Urothelium cell line (cell line): ENCODE measurements at regions not wholly inside any gene's neighbourhood (a gene's known extent, or its start where the extent isn't known, plus 50 kb on each side); places are given as distances from the start of the nearest gene placed in this dataset.

Source experiments
- DNase-seq: peaks from one replicate; pipeline ENCODE4 v3.0.0; 2011; ENCODE audit warnings: low spot score, mixed read lengths
- FAIRE-seq: peaks from 2 replicates; lab custom pipeline; 2011; peaks lifted over from hg19 to GRCh38; lab: Jason Lieb, UNC

DNA sequence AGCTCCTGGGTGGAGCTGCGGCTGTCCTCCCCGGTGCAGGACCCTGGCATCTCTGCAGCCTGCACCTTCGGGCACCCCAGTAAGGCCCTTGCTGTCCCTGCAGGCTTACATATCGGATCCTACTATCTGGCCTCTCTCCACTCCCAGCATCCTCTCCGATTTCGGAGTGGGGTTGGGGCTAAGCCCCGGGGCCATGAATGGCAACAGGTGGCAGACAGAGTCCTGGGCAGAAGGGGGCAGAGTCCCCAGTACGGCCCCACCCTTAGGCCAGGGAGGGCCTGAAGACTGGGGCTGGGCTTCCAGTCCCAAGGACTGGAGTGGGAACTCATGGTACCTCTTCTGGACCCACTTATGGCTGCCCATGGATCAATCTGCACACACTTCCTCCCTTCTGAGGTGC is 180.4 kb upstream of the MC4R start:
- FAIRE-seq (no peak), DNase-seq (no peak)

DNA sequence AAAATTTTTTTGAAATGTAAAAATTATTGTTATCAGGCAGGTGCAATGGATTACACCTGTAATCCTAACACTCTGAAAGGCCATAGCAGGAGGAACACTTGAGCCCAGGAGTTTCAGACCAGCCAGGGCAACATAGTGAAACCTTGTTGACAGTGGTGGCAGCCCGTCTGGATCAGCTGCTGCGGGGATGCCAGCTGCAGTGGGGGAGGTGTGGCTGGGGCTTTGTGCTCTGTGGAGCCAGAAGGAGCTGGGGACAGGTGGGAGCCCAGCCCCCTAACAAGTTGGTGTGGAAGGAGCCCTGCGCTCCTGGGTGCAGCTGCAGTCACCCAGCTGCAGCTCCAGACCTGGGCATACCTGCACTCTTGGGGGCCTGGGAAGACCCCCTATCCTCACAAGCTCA is 182.4 kb upstream of the MC4R start:
- FAIRE-seq (no peak), DNase-seq (no peak)

DNA sequence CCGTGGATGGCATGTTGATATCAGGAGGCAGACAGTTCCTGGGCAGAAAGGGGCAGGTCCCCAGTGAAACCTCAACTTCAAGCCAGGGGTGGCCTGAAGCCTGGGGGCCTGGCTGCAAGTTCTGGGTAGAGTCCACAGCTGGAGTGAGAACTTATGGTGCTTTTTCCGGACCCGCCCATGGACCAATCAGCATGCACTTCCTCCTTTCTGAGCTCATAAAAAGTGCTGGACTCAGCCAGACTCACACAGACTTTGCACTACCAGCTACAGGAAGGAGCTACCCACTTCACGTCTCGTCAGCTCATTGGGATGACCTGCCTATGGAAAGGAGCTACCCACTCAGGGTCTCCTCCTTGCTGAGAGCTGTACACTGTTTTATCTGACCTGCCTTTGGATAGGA is 183.1 kb upstream of the MC4R start:
- DNase-seq (no peak), FAIRE-seq (no peak)

DNA sequence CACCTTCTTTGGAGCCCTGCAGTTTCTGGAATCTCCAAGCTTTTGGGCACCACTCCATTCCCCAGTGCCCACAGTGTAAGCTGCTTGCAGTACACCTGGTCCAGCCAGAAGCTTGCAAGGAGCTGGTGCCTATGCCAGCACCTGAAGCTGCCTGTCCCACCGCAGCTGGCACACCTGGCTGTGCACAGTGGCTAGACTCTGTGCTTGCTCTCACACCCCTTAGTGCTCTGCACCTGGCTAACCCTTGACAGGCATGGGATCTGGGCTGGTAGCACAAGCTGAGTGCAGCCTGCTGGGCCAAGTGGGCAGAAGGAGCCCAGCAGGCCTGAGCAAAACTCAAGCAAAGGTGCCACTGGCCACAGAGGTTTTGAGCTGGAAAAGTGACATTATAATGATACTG is 183.8 kb upstream of the MC4R start:
- FAIRE-seq (no peak), DNase-seq (no peak)

DNA sequence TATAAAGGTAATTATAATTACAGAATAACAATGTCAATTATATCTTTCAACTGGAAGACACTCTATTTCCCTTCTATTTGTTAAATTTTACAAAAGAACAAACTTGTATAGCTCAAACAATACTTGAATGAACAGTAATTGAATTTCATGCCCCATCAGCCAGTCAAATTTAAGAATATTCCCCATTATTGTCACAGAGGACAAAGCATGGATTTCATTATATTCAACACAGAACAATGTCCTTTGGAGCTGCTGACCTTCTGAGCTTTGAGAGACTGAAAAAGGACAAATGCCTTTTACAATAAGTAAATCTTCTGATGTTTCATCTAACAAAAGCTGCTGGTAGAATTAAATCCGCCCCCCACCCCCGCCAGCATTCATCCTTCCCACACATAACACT is 187.5 kb upstream of the MC4R start:
- FAIRE-seq (no peak), DNase-seq (no peak)

DNA sequence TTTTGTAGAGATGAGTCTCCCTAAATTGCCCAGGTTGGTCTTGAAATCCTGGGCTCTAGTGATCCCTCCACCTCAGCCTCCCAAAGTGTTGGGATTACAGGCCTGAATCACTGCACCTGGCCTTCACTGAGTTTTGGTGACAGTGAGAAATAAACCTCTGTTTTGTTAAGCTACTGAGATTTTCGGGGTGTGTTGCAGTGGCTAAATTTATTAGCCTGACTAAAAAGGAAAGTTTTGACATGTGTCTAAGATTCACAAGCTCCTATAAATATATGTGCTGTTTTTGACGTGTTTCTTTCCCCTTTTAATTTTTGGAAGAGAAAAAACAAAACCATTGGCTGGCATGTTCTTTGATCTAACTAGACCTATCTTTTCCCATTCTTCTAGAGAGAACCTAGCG is 190.5 kb upstream of the MC4R start:
- FAIRE-seq = no peak
- DNase-seq = no peak

DNA sequence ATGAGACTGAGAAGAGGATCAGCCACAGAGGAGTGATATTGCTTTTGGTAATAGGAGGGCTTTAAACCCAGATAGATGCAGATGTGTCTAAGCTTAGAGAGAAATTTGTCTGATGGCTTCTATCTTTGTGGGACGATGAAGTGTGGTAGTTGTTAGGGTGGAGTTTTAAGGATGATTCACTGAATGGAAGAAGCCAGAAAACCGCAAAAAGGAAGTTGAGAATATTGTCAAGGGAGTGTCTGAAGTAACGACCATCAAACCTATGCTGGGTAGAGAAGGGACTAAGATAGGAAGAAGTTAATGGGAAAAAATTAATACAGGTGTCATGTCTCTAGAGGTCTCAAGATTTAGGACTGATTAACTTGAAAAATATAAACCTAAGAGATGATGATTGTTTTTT is 195.6 kb upstream of the MC4R start:
- FAIRE-seq (no peak), DNase-seq (no peak)

DNA sequence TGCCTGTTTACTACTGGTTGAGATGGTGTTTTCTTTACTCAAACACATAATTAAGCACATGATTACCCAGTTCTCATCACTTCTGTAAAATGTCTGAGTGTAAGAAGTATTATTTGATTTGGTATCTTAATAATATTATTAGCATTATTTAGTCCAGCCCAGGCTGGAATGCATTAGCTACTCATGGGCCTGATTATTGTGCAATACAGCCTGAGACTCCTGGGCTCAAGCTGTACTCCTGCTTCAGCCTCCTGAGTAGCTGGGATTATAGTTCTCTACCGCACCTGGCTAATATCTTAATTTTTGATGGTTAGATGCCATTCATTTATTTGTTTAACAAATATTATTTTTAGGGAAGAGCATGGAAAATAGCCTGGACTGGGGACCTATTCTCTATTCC is 197.6 kb upstream of the MC4R start:
- DNase-seq (no peak), FAIRE-seq (no peak)

DNA sequence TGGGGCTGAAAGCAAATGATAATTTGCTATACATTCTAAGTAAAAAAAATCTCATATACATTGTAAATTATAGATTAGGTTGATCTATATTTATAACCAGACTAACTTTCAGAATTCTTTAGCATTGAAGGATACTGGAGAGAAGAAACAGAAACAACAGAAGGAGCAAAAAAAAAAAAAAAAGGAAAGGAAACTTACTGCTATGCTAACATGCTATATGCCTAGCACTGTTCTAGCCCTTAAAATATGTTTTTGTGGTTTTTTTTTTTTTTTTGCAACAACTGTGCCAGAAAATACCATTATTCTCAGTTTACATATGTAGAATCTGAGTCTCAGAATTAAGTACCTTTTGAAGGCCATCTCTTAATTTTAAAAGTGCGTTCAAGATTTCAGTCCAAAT is 204.9 kb upstream of the MC4R start:
- no peak for FAIRE-seq

DNA sequence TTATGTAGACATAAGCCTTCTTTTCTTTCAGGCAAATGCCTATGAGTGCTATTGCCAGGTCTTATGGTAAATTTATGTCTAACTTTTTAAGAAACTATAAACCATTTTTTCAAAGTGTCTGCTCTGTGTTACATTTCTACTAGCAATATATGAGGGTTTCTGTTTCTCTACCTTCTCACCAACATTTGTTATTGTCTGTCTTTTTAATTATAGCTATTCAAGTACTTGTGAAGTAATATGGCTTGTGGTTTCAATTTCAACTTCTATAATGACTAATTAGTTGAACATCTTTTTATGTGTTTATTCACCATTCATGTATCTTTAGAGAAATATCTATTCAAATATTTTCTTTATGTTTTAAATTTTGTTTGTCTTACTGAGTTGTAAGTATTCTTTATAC is 213.1 kb upstream of the MC4R start:
- FAIRE-seq (no peak), DNase-seq (no peak)

More for the DNA sequence above, 204.9 kb upstream of the MC4R start:
- DNase-seq = no peak

DNA sequence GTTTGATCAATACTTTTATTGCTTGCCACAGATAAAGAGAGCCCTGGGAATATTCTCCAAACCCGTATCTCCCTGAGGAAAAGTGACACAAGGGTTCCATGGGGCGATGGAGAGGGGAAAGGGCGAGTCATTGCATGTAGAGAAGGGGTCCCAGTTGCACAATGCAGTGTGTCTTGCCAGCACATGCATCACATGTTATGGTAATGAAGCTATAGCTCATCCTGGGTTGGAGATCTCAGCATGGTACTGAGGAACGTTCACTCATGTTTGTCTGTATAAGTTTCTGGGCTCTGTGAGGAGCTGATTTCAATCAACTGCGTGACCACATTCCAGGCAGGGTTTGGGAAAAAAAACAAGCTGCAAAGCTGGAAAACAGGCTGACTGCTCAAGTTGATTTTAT is 220.7 kb upstream of the MC4R start:
- DNase-seq (no peak), FAIRE-seq (no peak)

DNA sequence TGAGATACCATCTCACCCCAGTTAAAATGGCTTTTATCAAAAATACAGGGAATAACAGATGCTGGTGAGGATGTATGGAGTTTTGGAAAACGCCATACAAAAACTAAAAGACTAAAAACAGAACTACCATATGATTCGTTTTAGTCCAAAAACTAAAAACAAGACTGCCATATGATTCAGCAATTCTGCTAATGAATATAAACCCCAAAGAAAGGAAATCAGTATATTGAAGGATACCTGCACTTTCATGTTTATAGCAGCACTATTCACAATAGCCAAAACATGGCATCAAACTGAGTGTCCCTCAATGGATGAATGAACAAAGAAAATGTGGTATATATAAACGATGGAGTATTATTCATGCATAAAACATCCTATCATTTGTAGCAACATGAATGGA is 224.4 kb upstream of the MC4R start:
- no peak for DNase-seq
- no peak for FAIRE-seq

DNA sequence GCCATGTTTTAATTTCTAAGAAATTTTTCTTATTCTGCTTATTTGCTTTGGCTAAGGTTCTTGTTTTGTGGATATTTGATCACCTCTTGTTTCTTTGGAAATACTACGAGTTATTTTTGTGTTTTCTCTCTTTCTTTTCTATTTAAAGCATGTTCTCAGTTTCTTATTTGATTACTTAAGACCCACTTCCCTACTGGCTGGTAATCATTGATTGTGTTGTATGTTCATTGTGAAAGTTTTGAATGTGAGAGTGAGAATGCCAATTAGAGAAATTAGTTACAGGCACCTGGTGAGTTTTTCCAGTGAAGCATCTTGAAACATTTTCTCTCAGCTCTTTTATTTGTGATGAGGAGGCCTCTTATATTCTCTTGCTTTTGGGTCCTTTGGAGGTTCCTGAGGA is 226.7 kb upstream of the MC4R start:
- DNase-seq = no peak
- FAIRE-seq = no peak

DNA sequence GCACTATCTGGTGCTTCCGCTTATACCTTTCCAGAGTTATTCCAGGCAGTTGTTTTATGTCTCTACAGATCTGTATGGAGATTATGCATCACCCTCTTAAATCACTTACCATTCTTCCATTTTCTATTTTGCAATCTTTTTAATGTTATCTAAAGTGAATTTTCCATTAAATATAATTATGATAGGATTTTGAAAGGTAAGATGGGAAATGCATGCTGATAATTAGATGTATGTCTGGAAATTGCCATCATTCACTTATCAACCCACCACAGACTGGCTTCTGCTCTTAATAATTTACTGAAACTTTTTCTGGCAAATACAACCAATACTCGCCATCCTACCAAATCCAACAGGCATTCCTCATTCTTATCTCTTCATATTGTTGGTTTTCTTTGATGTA is 227.4 kb upstream of the MC4R start:
- DNase-seq (no peak), FAIRE-seq (no peak)

DNA sequence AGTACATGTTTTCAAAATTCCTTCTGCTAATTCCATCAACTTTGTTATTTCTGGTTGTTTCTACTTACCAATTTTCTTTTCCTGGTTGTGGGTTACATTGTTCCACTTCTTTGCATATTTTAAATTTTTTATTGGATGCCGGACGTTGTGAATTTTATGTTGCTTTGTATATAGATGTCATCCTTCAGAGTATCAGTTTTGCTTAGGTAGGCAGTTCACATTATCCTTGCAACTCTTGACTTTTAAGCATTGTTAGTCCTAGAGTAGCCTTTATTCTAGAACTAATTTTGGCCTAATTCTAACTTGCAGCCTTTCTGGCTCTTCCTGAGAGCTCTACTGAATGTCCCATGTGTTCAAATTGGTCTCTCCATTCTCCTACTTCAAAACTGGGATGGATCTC is 228.7 kb upstream of the MC4R start:
- no peak for FAIRE-seq
- DNase-seq = no peak

DNA sequence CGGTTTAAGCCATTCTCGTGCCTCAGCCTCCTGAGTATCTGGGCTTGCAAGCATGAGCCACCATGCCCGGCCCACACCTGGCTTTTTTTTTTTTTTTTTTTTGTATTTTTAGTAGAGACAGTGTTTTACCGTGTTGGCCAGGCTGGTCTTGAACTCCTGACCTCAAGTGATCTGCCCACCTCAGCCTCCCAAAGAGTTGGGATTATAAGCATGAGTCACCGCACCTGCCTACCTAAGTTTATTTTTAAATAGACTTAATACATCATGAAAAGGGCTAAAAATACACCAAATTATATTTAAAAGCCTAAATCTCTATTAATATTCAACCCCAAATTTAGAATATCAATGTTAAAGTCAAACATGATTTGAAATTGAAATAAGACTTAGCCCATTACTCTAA is 250.8 kb upstream of the MC4R start:
- DNase-seq (no peak), FAIRE-seq (no peak)

DNA sequence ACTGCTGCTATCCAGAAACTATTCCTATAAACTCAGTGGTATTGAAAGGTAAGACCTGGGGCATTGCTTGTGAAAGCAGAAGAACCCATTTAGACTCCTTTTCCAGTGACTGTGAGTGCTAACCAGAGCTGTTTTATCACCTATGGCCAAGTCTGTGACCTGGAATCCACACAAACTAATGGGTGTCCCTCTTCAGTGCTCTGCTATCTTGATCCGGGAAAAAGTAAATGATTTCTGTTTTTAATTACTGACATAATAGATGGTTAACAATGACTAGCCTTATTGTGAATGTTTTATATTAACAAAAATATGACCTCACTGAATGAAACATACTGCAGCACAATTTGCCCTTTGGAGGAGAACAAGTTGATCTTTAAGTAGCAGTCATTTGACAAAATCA is 251.6 kb upstream of the MC4R start:
- no peak for FAIRE-seq

DNA sequence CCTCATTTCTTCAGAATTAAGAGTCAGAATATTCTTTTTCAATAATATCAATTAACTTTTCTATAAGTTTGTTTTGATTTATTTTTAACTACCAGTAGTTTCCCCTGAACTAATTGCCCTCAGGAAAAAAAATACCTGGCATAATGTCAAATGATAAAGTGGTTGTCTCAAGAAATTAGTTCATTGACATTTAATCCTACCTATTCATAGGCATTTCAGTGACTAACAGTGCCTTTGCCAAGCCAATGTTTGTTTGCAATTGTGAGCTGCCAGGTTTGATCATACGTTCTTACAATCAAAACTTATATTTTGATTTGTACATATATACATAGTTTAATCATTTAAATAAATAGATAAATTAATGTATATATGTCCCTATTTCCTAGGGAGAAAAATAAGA is 267.3 kb upstream of the MC4R start:
- DNase-seq = no peak
- no peak for FAIRE-seq

More for the DNA sequence above, 251.6 kb upstream of the MC4R start:
- no peak for DNase-seq

DNA sequence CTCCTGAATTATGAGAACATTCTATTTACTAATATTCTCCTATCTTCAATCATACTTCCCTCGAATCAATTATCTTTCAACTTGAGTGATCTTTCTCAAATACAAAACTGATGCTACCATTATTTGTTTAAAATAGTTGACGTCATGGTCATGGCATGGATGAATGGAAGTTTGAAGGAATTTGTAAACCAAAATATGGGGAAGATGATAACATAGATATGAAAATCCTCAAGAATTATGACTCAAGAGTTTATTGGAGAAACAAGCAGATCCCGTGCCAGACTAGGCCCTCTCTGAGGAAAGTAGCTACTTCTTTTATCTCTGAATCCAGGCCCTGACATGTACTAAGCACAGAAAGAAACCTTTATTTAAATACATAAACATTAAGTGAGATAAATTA is 270.4 kb upstream of the MC4R start:
- FAIRE-seq (no peak), DNase-seq (no peak)

DNA sequence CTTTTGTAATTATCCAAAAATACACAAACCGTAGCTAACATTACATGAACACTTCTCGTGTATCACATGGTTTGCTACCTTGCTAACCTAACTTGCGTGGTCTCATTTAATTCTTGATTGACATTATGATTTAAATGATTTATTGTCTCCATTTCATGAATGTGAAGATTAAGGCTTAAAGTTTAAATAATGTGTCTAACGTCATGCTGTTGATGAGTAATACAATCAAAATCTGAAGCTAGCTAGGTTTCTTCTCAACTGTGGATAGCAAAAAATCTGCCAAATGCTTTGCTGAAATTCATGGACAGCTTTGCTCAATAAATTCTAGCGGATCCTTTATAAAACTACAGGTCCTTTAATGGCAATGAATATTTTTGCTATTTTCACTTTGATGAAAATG is 274.1 kb upstream of the MC4R start:
- FAIRE-seq (no peak), DNase-seq (no peak)

DNA sequence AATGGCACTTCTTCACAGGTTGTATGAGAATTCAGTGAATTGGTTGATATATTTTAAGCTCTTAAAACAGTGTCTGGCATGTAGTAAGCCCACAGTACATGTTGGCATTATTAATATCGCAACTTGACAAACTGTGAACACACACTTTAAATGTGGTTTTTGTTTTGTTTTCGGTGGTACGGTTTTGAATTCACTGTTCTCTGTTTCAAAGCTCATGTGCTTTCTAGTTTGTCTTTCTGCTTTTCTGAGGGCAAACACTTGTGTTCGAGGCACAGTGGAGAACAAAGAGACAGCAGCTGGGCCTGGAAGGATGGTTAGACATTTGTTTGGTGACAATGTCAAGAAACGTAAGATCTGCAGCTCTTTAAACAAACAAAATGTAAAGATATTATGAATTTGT is 276.5 kb upstream of the MC4R start:
- FAIRE-seq = no peak
- no peak for DNase-seq

DNA sequence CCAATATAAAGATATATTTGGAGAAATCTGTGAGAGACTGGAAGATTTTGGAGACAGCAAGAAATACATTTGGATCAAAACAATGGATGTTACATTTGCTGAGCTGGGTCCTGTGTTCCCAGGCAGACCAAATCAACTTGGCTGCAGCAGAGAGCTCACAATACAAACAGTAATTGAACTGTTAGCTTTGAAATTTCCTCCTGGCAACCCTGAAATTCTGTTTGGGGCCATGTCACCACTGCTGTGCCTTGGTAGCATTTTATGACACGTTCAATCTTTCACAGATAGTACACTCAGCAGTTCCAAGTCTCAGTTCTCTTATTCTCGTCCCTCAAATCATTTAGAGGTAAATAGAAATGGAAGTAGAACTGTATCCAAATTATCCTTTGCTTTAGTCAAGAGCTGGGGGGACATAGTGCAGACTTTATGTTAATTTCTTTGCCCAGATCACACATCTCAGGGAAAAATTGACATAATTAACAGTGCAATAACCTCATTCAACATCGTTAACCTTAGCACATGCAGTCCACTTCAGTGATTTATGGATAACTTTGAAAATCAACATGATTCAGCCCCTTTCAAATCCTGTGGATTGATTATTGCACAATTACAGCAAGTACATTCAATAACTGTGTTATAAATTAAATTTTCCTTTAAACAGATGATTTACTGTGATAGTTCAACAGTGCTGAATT is 277.4 kb upstream of the MC4R start:
- DNase-seq (no peak), FAIRE-seq (no peak)

DNA sequence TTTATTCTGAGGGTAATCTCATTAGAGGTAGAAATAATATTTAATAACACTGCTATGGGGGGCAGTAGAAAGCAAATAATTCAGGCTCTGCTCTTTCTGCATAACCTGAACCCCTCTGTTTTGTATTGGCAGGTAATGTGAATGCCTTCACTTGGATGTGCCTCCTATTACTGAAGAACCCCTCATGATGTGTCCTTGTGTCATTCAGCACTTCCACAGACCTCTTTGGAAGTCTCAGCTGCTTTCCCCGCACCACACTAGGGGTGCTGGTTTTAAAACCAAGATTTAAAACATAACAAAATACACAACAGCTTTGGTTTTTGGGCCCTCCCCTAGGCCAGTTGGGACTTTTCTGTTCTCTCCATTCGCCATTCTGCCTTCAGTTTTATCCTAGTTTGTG is 281.7 kb upstream of the MC4R start:
- no peak for FAIRE-seq
- DNase-seq = no peak

DNA sequence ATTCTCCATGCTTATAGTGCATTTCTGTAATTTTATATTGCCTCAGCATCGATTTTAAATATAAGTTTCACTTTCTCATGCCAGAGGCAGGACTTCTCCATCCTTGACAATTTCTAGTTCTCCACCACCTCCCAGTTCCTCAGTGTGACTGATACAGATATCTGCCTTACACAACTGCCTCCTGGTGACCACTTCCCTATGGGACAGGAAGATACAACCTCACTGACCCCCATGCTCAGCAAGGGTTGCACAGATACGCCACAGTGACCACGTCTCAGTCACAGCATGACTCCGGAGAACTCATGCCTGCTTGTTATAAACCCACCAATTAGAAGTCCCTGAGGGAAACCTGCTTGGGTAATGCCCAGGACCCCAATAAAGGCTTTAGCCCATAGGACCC is 284.0 kb upstream of the MC4R start:
- DNase-seq (no peak), FAIRE-seq (no peak)
